Embryonic facial prominence (tissue), 1 donor: ENCODE measurements at regions not wholly inside any gene's neighbourhood (a gene's known extent, or its start where the extent isn't known, plus 50 kb on each side); places are given as distances from the start of the nearest gene placed in this dataset.
"Not testable (repeated sequence)": the region's sequence is repeated elsewhere in the genome, so short reads cannot be mapped to it uniquely, and the experiment has no call there.

Experiments used
- DNase-seq: peaks from one replicate; pipeline ENCODE4 v3.0.0-alpha.2; 2016; ENCODE audit errors: extremely low spot score

DNA sequence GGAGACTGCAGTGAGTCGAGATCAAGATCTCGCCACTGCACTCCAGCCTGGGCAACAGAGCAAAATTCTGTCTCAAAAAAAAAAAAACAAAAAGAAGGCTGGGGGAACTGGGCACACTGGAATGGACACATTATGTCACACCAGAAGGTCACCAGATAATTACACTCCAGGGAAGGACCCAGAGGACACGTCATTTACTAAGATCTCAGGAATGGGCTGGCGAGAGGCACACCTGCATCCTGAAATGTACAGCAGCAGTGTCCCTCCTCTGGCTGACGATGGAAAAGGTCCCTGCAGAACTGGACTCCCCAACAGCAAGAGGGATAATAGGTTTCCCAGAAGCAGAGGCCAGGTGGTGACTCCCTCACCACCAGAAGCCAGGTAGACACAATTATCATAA is 243.5 kb downstream of the BCL11B start:
- no peak for DNase-seq

DNA sequence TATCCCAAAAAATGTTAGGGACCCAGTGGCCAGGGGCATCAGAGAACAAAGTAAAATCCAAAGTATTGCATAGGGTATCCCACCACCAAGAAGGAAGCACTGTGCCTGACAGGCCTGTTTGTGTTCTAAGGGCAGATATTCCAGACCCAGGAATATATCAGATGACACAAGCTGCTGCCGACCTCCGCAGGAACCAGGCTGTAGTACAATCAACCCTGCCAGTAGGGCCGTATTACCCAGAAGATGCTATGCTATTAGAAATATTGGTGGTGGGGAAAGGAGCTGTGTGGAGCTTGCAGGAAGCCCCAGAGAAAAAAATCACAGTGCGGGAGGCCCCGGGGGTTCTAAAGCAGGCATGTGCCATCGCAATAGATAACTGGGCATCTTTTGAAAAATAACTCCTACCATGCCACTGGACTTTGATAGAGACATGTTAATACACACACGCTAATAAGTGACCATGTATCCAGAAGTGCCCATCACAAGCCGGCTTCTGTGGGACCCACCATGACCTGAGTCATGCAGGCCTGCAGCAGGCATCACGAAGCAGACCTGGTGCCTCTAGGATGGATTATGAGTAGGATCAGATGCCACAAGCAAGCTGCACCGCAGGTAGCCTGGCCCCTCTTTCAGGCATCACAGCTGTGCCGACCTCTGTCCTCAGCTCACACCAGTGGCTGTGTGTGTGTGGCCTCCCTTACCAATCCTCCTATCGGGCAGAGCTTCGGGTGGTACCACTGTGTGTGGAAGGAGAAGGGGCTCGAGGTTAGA is 242.7 kb downstream of the BCL11B start:
- DNase-seq = no peak

DNA sequence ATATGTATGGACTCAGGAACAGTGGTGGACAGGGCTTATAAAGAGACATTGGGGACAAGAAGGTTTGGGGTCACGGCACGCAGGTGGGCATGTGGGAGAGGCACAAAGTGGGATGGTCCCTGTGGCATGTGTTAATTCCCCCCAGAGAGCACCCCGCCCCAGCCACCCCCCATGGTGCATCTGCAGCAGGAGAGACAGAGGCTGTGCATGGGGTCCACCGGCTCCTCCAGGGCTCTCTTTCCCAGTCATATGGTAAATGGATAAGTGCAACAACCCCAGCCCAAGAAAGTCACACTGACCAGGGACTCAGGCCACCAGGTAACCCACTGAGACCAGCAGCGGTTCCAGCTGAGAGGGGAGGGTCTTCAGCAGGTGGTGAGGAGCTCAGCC is 242.1 kb downstream of the BCL11B start:
- DNase-seq = no peak

DNA sequence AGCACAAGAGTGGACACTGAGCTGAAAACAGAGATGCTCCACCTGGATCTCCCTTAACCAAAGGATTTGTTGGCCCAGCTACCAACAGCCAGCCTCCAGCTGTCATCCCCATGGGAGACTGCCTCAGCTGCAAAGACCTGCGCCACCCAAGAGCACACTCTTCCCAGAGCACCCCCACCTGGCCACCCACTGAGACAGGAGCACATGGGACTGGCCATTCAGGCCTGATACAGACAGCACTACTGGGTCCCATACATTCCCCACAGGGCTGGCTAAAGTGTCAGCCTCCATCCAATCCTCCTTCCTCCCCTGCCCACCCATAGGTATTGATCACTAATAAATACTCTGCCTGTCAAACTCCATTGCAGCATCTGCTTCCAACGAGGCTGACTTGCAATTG is 241.5 kb downstream of the BCL11B start:
- DNase-seq = no peak

DNA sequence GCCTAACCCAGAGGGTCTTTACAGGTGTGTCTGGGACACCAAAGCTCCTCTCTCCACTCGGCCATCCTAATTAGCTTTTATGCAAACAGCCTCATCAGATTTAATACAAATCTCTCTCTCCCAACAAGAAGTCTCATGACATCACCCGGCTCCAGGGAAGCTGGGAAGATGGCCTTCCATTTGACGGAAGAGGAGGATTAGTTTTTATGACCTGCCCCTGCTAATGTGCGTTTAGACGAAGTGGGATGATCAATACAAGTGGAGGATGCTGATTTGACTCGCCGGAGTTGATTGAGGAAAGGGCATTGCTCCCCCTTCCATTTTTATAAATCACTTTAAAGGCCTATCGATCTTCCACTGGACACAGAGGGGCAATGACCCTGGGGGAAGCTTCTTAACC is 239.2 kb downstream of the BCL11B start:
- DNase-seq = no peak

DNA sequence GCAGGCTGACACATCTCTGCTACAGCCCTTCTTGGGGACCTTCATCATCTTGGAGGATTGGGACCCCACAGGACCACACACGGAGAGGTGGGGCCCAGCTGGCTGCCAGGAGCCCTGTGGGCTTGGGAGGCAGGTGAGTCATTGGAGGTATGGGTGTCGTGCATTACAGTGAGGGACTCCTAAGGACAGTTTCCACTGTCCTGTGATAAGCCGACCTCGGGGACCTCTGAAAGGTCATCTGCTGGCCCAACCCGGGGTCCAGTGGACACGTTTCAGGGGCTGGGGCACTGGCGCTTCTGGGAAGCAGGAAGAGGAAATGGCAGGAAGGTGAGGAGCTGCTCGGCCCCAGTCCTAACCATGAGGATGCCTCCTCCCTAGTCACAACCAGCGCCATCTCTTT is 238.0 kb downstream of the BCL11B start:
- DNase-seq = no peak

DNA sequence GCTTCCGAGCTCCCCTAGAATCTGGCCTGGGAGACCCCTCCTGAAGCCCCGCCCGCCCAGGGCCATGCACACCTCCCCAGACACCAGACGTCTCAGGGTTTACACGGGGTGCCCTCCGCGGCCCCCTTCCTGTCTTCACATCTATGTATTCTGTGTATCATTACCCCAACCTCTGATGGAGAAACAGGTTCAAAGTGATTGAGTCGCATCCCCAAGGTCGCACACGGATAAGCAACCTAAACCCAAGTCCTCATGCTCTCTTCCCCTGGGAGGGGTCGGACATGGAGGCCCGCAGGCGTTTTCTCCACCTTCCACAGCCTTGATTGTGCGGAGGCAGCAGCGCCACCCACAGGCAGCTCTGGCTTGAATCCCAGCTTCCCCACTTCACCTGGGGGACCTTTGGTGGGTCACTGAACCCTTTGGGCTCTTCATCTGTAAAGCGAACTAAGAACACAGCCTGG is 237.3 kb downstream of the BCL11B start:
- no peak for DNase-seq

DNA sequence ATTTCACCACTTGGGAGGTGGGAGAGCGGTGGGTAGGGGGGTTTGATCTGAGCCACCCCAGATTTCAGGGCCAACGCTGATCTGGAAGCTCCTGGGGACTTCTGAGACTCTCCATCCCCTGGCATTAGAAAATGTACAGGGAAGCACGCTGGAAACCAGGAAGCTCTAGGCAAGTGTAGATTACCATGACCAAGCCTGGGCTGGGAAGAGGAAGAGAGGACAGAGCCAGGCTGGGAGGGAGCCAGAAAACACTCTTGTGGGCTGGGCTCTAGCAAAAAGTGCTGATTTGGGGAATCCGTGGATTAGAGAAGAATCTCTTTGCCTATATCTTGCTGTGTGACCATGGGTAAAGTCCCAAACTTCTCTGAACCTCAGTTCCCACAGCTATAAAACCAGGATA is 236.7 kb downstream of the BCL11B start:
- no peak for DNase-seq

DNA sequence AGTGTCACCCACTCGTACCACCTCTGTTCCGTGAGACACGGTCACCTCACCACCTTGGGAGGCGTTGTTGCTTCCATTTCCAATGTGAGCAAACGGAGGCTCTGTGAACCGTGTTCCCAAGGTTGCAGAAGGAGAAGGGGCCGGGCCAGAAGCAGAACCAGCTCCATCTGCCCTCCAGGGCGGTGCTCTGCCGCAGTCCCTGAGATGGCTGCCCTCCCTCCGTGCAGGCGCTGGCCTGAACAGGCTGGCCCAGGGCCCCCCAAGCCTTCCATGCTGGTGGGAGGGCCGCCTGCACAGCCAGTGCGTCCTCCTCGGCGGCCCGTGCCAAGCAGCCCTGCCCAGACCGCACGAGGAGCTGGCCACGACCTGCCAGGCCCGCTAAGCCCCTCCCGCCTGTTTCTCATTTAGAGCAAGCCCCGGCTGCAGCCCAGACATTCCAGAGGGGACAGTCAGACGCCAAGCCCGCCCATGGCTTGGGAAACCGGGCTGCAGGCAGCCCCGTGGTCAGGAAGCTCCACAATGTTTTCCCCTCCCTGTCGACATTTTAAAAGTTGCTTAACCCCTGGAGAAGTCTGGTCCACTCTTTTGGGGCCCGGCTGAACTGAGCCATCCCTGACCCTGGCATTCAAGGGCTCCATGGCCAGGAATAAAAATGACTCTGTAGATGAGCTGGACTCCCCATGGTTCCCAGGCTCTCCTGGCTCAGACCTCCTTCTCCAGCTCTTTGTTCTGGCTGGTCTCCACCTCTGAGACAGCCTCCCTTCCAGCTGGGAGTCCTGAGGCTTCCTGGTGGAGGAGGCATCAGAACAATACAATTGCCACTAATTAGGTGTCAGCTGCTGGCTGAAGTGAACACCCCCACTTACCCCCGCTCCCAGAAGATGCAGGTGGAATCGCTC is 236.0 kb downstream of the BCL11B start:
- peak; percentile 23 for DNase-seq

DNA sequence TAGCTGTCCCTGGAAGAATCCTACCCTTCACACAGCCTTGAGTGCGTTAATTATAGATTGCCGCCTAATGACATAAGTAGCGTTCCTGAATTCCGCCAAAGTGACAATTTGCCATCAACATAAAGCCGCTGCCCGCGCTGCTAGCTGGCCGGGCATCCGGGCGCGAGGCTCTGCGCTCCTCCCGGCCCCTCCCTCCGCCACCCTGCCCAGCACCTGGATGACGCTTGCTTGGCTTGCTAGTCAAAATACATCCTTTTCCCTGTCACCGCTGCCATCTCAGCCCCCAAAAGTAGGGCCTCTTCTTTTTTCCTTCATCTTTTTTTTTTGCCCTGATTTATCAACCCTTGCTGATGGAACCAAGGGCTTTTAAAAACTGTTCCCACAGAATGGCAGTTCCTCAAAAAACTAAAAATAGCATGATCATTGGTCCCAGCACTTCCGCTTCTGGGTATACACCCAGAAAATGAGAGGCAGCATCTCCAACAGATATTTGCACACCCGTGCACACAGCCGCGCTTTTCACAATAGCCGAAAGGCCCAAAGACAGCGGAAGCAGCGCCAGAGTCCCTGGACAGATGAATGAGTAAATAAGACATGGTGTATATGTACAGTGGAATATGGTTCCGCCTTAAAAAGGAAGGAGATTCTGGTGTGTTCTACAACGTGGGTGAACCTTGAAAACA is 235.2 kb downstream of the BCL11B start:
- DNase-seq = no peak

DNA sequence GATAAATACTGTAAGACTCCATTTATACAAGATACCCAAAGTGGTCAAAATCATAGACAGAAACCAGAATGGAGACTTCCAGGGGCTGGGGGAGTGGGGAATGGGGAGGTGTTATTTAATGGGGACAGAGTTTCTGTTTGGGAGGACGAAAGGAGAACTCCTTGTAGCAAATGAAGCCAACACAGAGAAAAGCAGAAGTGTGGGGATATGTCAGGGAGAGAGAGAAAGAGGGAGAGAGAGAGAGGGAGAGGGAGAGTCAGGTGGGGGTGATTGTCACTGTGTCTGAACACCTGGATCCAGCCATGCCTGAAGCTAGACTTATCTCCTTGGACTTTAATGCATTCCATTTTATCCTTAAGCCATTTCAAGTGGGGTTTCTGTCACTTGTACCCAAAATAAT is 234.7 kb downstream of the BCL11B start:
- DNase-seq = not testable (repeated sequence)

DNA sequence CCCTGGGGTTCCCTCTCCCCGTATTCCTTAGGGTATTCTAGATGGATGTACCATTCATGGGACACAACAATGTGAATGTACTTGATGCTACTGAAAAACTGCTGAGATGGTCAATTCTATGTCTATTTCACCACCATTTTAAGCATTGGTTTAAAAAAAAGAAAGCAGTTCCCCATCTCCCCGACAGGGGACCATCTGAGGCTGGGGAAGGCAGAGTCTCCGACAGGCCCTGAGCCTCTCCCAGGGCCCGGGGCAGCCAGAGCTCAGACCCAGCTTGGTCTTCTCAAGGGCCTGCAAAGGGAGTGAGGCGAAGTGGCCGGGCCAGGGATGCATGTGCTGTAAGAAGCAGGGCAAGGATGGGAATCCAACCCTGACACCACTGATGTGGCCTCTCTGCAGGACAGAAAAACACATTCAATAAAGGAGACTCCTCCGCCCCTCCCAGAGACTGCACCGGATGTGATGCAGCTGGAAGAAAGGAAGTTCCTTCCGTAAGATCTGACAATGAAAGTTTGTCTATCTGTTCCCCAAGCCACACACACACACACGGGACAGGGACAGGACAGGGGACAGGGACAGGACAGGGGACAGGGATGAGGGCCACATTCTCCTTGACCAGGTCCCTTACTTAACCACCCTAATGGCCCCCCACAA is 234.1 kb downstream of the BCL11B start:
- no peak for DNase-seq

DNA sequence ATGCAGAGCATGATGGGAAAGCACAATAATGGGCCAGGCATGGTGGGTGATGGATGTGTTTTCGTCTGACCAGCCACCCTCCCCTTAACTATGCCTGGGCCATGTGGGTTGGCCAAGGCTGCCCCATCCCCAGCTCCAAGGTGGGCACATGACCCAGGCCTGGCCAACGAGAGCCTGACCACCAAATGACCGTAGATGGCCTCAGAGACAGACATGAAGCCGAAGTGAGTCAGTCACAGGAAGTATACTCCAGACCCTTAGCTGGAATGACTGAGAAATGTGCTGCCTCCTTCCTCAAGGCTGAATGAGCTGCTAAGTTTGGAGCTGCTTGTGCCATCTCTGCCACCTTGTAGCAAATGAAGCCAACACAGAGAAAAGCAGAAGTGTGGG is 233.6 kb downstream of the BCL11B start:
- no peak for DNase-seq

DNA sequence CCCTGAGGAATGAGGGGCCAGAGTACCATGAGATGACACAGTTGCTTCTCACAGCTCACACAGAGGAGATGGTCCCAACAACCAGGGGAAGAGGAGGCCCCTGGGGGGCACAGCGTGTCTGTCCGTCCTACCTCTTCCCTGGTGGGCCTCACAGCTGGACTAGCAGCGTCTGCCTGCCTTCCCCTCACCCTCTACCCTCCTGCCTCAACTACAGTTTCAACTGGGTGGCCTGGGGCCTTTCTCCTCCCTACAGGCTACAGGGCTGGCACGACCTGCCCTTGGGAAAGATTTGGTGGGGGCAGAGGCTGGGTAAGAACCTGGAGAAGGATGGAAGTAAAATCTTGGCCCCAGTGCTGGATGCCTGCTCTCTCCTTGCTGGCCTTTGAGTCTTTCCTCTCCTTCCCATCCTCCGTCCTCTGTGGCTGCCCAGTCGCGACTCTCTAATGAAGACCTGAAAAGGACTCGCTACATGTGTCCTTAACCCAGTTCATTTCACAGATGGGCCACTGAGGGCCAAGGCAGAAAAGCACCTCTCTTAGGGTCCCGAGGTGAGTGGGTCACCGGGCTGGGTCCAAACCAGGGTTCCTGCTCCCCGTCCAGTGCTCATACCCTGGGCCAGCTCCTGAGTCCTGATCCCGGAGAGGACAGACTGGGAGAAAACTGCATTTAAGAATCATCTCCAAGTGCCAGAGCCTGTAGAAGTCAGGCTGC is 232.5 kb downstream of the BCL11B start:
- no peak for DNase-seq

DNA sequence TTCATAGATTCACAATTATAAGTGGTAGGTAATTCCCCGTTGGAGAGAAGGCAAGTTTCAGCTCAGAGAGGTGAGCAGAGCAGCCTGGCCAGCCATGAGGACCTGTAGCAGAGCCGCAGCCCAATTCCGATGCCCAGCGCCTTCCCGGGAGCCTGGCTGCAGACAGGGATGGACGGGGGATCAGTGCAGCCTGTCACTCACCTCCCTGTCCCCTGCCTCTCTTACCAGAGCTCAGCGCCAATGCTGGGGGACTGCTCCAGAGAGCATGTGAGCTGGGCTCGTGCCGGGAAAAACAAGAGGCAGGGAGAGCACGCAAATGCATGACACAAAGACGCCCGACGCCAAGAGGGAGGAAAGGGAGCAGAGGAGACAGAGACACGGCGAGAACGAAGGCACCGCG is 231.9 kb downstream of the BCL11B start:
- no peak for DNase-seq

DNA sequence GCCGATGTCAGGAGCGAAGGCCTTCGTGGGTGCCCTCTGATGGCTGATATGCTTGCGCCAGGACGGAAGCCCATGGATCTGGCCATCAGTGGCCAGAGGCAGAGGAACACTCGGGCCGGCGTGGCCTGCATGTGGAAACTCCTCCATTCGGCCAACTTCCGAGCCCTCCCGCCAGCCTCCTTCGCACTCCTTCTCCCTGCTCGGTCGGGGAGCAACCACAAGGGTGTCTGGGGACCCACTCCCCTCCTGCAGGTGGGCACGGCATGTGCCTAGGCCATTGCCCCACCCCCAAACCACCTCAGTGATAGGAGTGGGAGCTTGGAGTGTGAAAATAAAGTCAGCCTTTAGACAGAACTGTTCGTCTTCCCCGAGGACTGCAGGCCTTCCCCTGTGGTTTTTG is 231.3 kb downstream of the BCL11B start:
- DNase-seq = no peak

DNA sequence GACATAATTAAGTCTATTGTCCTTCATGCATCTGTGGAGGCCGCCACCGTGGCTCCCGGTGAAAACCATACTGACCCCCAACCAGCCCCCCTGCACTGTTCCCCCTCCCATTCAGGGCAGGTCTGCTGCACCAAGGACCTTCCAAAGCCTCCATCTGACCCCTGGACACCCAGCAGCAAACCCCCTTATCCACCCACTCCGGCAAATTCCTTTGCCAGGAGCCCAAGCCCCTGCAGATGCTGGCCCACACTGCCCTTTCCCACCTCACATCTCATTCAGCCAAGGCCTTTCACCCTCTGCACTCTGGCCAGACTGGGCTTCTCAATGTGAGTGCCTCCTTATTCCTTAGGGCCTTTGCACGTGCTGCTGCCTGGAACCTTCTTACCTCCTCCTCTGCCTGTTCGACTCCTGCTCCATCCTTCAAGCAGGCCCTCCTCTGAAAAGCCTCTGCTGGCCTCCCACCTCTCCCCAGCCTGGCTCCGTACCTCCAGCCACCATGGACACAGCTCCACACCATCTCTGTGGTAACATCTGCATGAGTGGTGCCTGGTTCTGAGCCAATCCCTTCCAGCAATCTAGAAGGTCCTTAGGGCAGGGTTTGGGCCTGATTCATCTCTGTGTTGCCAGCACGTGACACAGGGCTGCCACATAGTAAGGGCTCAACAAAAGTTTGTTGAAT is 230.7 kb downstream of the BCL11B start:
- no peak for DNase-seq

DNA sequence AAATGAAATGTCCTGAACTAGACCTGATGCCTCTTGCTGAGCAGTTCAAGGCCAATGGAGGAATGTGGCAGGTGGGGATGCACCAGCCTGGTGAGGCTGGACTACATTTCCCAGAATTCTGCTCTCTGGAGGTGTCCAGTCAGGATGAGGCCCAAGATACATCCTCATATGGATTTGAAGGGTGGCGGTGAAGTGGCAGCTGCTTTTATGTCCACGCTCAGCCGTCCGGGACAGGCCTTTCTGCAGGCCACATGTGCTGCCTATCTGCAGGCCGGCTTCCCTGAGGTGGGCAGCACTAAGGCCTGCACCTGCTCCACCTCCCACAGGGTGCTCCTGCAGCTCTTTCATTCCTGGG is 230.2 kb downstream of the BCL11B start:
- no peak for DNase-seq

DNA sequence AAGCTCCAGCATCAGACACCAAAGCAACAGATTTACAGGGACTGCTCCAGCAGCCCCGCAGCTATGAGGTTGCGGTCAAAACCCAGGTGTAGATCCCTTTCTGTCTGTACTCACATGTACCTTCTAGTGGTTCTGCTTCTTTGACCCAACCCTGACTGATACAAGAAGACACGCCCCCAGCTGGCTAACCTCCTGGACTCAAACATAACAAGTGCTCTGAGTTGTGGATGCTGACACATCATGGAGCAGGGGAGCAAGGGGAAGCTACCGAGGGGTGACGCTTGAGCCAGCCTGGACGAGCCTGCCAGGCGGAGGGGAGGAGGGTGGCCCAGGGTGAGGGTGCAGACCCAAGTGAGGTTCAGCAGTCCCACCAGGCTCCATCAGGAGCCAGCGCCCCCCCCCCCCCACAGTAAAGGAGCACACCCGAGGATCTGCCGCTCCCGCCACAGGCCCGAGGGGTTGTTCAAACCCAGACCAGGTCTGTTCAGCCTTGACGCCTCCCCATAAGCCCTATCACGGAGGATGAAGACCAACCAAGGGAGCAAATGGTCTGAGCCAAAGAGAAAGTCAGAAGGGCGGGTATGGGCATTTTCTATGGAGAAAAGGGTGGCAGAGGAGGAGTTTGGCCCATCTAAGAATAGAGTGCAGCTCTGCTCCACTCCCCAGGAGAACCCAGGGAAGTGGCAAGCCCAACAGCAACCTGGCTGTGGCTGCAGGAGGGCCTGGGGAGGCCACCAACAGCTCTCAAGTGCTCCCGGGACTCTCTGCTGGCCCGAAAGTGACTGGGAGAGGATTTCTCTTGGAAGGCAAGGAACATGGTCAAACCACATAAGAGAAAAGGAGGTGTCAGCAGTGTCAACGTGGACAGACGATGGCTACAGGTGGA is 229.4 kb downstream of the BCL11B start:
- DNase-seq = no peak

DNA sequence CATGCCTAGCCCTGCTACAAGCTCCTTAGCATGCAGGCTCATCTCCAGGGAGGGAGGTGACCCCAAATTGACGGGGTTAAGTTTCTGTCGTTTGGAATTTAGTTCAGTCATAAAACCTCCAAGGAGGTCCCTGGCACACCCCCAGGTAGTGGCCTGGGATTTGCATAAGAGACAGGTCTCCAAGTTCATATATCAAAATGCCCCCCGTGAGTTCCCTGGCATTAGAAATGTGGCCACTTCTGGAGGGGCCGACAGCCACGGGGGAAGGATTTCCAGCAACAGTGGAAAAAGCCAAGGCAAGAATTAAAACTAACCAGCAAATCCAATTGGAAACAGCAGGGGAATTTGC is 228.8 kb downstream of the BCL11B start:
- no peak for DNase-seq
